Pons (tissue), 1 donor: ENCODE measurements at regions not wholly inside any gene's neighbourhood (a gene's known extent, or its start where the extent isn't known, plus 50 kb on each side); places are given as distances from the start of the nearest gene placed in this dataset.

ENCODE experiments used
- DNase-seq: peaks from one replicate; pipeline ENCODE4 v3.0.0-alpha.2; 2016; ENCODE audit warnings: low spot score

DNA sequence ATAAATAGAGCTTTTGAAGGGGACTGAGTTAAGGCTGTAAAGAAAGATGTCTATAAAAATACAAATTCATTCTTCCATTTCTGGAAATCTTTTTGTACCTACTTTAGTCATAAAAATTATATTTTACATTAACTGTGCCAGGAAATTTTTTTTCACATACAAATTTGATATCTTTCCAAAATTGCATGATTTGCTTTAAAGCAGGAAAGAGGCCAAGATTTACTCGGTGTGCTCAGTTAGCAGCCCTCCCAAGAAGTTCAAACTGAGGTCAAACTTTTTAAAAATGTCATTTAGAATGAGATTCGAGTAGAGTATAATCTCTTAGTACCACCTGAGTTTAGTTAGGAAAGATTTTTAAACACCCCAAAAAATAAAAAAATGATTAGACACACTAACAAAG is 173.2 kb upstream of the GRIP1 start:
- no peak for DNase-seq

DNA sequence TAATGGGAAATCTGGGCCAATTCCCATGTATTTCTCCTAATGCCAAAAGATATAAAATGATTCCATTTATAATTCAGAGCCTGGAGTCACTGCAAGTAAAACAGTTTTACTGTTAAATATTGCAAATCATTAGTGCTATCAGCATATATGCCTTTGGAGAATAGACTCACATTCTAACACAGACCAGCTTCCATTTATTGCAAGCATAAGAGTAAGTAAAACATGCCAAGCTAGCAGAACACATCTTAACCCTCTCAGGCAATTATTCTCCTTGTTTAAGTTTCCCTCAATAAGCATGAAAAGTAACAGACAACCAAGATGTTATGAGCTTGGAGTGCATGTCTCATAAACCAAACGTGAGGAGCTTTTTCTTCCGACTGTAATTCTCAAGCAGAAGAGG is 173.9 kb upstream of the GRIP1 start:
- DNase-seq = no peak

DNA sequence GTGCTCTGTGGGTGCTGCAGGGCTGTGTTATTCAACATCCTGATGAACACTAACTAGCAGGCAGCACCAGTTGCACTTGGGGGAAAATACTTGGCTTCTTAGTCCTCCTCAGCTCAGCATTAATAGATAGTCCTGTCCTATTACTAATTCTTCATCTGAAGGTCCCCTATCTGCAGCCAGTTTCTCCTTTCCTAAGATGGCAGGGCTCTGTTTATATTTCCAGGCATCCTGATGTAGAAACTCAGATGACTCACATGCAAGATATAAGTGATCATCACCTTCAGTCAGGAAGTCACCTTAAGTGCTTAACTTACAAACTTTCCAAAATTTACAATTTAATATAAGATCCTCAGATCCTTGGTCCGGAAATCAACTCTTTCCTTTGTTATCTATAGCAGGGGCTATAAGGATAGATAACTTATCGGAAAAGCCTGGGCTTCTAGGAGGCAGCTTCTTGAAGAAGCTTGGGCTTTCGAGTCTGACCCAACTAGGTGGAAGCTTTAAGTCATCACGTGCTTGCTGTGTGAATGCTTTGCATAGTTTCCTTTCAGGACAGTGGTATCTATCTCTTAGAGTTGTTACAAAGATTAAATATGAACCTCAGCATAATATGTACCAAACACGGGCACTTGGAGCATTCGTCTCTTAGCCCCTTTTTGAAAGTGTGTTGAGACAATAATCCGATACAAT is 181.0 kb upstream of the GRIP1 start:
- no peak for DNase-seq

DNA sequence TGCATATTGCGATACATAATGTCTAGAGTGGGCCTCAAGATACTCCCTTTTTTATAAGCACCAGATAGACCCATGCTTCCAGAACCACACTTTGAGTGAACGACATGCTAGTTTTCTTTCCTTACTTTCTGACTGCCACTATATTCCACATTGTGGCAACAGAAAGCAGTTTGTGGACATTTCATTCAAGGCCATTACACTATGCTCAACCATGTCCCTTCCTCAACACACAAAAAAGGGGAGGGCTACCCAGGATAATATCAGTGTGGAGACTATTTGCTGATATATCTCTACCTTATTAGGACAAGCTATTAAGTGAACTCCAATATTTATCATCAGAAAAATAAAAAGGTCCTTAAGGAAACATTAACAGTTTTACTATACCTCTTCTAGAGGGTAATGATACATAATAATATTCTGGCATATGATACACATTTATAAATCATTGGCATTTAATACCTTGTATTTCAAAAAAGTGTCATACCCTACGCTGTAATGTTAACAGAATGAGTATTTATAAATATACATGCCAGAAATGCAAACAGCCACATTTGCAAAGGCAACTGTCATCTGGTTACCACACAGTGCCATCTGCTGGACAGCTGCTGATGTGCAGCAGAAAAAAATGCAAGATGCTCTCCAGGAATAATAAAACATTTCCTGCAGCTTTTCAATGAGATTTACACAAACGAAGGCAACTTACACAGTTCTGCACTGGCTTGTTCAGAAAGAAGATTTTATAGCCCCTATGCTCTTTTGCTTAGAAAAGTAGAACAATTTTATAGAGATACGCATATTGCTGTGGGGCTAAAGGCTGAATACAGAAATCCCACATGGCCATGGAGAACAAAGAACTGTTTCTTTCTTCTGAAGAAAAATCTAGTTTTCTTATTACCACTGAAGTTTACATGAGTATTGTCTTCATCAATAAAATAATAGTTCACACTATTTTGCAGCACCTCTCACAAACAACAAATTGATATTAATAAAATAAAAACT is 182.2 kb upstream of the GRIP1 start:
- DNase-seq = peak; percentile 66

DNA sequence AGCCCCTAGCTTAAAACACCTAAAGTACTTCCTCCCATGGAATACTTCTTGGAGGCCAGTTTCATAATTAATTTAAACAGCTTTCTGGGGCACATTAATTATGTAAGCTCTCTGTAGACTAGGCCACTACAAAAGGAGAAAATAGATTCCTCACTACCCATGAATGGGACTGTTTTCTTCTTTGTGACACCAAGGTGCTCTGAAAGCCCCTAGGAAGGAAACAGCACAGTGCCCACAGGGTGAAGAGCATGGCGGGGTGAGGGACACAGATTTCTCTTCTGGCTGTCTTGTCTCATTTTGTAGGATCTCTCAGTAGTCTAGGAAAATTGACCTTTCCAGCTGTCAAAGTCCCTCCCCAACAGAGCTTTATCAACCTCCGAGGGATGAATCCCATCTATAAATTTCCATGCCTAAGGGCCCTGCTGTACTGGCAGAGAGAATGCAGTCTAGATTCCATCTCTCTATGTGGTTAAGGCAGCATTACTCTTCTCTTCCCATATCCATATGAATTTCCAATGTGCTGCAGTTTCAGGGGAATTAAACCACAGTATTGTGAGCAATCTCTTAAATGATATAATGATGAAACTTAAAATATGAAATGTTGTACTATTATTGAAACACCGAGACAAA is 183.6 kb upstream of the GRIP1 start:
- DNase-seq = no peak

DNA sequence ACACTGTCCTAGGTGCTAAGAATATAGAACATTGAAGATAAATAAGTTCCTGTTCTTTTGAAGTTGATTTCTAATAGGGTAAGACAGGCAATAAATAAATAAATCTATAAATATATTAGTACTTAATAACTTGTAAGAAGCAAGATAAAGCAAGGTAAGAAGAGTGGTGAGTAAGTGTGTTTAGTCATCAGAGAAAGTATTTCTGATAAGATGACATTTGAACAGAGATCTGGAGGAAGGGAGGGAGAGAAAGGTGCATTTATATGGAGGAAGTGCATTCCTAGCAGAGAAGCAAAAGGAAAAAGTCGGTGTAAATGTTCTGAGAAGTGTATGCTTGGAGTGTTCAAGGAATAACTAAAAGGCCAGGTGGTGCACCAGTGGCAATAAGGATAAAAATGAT is 184.4 kb upstream of the GRIP1 start:
- no peak for DNase-seq

DNA sequence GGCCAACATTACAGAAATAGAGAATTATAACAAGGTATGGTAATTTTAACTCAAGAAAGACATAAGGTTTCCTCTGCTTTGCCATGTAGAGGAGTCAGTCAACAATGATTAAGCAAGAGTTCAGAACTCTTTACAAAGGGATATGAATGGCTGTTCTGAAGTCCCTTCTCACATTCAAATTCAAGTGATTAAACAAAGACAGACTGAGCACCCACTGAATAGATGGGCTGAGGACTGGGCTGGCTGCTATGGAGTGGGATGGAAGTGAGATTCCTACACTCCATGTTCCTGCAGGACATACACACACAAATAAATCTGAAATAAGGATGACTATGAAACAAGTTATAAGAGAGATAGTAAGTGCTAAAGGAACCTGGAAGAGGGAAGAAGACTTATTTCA is 199.0 kb upstream of the GRIP1 start:
- DNase-seq = no peak

DNA sequence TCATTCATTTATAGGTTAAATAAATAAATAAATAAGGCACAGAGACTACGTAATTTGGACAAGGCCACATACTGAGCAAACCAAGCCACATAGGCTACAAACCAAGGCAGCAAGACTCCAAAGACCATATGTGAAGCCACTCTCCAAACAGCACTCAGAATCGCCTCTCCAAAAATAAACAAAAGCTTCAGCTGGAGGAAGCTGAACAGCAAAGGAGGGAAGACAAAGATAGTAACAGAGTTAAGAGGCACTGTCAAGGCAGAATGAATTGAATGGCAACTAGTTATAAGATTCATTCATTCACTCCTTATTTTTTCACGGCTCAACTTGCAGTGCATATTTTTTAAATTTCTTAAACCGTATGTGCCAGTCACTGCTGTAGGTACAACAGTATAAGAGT is 200.5 kb upstream of the GRIP1 start:
- no peak for DNase-seq

DNA sequence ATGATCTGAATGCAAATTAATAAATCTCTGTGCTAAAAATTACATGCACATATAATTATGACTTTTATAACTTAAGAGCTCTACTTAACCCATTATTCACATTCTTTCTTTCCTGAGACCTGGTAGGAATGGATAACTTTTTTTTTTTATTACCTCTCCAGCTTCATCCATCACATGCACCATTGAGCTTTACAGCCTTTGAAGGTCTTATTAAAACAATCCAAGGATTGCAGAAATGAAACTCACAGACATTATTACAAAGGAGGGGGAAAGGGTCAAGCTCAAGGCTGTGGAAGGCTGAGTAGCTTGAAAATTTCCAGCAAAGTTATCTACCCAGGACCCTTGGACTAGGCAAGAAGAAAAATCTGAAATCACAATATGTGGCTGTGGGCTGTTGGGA is 202.5 kb upstream of the GRIP1 start:
- DNase-seq = no peak

DNA sequence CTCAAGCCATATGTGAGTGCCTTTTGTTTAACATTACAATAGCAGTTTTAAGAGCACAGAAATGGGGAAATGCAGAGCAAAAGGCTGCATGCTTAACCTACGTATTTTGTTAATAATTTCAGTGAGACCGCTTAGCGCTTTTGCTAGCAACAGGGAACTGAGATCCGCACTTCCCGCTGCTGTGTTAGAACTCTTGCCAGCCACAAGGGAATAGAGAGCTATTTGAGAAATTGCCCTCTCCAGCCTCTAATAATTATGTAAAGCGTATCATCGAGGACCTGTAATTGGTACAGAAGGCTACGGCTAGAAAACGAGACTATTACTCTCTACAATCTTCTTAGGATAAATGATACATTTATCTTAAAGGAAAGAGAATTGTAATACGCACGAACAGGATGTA is 205.2 kb upstream of the GRIP1 start:
- DNase-seq = no peak

DNA sequence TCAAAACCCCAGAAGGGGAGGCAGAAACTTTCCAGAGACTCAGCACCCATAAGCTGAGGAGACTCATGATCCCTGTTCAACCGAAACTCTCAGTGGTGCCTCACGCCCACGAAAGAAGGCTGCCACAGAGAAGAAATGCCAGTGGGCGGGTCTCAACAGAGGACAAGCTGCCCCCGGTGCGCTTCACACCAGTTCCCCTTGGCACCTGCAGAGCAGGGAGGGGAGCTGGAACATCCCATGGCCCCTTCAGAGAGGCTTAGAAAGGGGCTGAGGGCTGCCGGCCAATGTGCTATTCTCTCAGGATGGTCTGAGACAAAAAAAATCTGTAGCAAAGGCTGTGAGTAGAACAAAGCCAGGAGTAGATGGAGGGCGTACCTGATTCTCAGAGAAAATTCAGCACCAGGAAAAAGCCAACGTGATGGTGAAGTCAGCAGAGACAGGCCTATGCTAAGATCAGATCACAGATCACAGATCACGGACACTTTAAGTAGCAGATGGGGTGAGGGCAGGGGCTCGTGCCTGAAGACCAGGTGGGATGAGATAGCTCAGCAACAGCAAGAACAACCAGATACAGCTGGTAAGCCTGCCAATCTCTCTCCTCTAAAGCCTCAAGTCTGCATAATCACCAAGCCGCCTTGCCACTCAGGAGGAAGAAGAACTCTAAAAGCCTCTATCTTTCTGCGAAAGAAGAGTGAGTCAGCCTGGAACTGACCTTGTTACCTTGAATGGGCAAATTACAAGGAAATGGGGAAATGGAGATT is 206.4 kb upstream of the GRIP1 start:
- no peak for DNase-seq

DNA sequence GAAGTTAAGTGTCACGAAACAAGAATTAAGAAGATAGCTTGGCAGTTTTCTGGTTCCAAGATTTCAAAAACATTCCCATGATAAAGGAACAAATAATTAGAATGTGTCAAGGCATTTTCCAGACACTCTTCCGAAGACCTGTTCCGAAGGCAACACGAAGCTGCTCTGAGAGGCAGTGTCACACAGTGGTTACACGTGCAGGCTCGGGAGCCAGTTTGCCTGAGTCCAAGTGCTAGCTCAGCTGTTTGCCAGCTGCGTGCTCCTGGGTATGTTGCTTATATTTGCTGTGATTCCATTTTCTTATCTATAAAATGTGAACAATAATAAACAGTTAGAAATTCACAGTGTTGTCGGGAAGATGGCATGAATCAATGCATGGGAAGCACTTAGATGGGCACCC is 217.9 kb upstream of the GRIP1 start:
- no peak for DNase-seq

DNA sequence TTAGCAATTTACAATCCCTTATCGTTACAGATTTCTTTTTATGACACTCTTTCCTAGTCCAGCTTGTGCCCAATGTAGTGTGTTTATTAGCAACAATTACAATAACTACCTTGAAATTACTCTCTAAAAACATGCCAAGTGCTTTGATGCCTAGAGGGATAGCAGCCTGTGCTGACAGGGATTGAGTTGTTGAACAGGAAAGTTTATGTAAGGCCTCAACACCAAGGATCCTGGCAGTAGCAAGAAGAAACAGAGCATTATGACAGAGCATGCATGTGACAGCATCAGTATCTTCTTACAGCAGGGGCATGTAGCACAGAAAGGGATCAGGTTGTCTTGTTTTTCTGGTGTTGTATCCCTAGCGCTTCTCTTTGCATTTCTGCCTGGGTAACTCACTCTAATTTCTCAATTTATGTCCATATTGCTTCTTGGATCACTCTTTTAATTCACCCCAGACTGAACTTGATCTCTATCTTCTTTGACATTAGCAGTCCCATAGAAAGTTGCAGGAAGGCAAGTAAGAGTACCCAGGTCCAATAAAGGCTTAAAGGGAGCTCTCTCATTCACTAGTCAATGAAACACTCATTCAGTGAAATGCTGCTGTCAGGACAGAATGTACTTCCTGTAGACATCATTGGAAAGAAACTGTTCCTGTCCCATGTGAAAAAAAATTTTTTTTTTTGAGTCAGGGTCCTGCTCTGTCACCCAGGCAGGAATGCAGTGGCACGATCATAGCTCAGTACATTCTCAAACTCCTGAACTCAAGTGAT is 220.0 kb upstream of the GRIP1 start:
- DNase-seq = no peak

DNA sequence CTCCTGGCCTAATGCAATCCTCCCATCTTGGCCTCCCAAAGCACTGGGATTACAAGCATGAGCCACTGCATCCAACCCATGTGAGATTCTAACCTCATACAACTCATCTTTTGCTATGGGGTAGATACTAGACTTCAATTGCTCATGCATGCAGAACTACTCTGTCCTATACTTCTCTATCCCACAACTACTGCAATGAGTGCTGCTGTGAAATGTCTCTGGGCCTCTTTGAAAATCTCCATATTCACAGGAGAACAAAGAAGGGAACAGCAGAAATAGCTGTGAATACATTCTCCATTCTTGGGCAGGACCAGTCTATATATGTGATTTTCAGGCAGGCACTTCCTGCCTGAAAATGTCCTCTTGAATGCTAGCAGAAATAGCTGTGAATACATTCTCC is 220.7 kb upstream of the GRIP1 start:
- DNase-seq = no peak

DNA sequence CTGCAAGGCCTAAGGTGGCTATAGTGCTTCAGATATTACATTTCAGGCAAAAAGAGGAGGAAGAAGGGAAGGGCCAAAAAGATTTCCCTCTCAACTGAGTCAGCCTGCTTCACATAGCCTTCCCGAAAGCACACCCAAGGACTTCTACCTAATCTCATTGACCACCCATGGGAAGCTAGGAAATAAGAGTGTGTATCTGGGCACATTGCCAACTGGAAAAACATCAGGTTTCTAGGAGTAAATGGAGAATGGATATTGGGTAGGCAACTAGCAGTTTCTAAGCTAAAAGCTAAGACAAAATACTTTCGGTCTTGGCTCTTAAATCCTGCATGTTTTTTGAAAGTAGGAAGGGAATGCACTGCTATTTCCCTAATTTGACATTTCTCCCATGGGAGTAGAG is 221.7 kb upstream of the GRIP1 start:
- DNase-seq = peak; percentile 15

DNA sequence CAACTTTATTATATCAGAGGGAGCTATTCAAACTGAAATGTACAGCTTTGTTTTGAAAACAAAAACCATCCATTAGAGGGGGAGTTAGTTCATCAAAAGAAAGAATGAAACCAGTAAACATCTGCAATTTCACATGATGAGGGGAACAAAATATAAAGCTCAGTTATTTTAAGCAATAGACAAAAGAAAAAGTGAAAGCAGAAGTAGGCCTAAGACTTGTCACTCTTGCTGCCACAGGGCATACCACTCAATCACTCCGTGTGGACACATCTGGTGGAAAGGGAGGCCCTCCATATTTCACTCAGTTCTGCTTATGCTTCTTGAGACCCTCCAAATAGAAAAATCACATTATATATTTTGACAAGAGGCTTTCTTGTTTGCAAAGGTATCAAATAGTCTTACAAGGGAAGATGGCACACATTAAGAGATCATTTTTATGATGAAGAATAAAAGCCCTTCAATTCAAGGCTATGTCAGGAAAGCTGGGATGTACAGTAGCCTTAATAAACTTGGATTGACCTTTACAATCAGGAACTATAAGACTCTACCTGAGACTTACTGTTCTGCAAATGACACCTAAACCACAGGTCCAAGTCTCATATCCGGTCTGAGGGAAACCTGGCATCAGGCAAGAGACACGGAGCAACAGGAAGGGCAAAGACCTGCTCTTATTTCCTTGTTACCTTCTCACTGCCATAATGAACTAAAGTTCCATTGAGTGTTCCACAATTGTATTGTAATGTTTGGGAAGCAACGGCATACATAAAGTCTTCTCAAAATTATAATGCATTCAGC is 222.5 kb upstream of the GRIP1 start:
- peak; percentile 28 for DNase-seq

DNA sequence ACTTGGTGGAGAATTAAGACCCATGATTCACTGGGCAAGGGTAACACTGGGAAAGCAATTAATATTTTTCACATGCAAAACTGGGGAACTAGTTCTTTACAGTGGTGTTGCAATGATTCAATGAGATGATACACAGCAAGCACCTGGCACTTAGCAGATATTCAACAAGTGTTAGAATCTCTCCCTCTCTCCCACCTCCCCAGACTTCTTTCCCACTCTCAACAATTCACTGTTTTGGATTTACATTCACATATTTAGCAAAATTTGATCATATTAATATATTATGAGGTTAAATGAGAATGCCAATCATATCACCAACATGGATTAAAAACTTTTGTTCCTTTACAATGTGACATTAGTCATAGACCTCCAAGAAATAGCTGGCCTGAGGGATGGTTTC is 223.1 kb upstream of the GRIP1 start:
- DNase-seq = no peak

DNA sequence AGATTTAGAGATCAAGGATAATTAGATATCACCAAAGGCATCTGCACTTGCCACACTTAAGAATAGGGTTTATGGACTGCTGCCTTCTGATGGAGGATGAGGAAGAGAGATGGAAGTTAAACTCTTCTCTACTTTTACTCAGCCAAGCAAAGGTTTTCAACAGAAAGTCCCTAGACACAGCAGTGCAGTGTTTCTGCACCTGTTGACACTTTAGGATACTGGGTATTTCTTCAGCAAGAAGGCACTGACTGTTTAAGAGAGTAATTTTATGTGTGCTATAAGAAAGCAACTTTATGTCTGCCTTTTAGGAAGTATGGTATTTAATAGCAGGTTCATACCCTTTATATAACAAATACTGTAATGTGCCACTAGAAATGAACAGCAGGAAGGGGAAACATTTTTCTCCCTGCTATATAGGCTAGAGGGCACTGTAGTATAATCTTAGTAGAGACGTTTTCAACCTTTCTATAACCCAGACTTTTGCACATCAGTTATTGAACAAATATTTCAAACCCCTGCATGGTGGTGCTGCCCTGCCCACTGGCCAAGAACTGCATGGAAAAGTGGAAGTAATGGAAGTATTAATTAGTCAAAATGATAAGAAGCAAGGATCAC is 225.0 kb upstream of the GRIP1 start:
- no peak for DNase-seq

DNA sequence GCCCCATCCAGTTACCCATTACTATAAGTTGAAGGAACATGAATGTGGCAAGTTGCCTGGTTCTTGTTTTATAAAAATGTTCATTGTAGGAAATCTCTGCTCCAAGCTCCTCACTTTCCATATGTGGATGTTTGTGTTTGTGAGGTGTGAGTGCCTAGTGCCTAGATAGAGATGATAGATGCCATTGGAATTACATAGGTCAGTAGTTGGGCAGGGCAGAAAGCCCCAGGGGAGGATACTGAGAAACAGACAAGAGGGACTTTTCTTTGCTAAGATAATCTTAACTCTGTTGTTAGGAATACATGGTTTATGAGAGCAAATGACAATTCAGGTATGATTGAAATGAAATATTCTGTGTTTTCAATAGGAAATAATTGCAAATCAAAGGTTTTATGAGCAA is 226.3 kb upstream of the GRIP1 start:
- DNase-seq = no peak

DNA sequence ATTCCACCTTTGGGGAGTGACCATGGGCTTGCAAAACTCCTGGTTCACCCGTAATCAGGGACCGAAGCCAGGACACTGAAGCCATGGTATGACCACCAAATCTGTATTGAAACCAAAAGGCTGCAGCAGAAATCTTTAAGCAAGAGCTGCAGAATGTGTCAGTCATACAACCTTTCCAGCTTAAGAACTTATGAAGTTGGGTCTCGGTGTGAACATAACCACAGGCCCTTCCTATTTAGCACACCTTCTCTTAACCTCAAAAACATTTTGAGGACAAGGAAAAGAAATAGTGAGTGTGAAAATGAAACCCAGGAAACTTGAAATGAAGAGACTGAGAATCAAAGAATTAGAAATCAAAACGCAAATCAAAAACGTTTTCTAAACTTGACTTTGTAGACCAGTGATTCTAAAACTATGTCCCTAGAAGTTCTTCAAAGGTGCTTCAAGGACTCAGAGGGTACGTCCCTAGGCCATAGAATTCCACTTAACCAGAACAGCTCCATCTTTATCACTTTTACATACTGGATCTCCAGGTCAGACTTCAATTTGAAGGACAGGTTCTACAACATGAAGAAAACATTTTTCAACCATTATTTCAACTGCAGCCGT is 231.6 kb upstream of the GRIP1 start:
- no peak for DNase-seq
